Common myeloid progenitor, CD34-positive (primary cell): ENCODE measurements at regions not wholly inside any gene's neighbourhood (a gene's known extent, or its start where the extent isn't known, plus 50 kb on each side); places are given as distances from the start of the nearest gene placed in this dataset.

Experiments used
- CTCF ChIA-PET: fragments of 350-600 bp; sonication (Branson Sonifier 250); formaldehyde crosslinking; loops from one replicate; lab custom pipeline; 2021; ENCODE audit warnings: antibody characterized with exemption; lab: Charles Lee
- POLR2A ChIA-PET: fragments of 350-600 bp; sonication (Branson Sonifier 250); formaldehyde crosslinking; loops from one replicate; lab custom pipeline; 2021; ENCODE audit warnings: antibody characterized with exemption; lab: Charles Lee
- DNase-seq, 3 donors: peaks; one replicate each; pipeline versions ENCODE4 v3.0.0 to v3.0.0-alpha.2; 2013
- H3K27ac ChIP-seq, 2 experiments: 1 replicate in 1 of 2; 2 replicates in 1 of 2; pipeline ENCODE4 v1.7.0; 2013; ENCODE audit warnings: inconsistent platforms in 2 of 2, low read length in 2 of 2, mild to moderate bottlenecking in 2 of 2, low read depth in 1 of 2, moderate library complexity in 1 of 2; ENCODE audit not compliant: severe bottlenecking in 2 of 2, insufficient read depth in 1 of 2, poor library complexity in 1 of 2
- H3K27me3 ChIP-seq, 5 experiments: replicated peaks in 2 of 5; 1 replicate in 3 of 5; 2 replicates in 2 of 5; pipeline versions ENCODE4 v1.6.1 to v1.7.0; 2013; ENCODE audit warnings: low read length in 4 of 5, mild to moderate bottlenecking in 2 of 5, moderate library complexity in 2 of 5, inconsistent platforms in 1 of 5; ENCODE audit not compliant: insufficient read depth in 5 of 5, control insufficient read depth in 4 of 5
- H3K36me3 ChIP-seq, 4 experiments: 1 replicate in 2 of 4; 2 replicates in 2 of 4; pipeline versions ENCODE4 v1.6.1 to v1.7.0; 2013; ENCODE audit warnings: low read length in 3 of 4, control low read depth in 1 of 4, mild to moderate bottlenecking in 1 of 4; ENCODE audit not compliant: control insufficient read depth in 4 of 4, insufficient read depth in 4 of 4
- H3K4me1 ChIP-seq, 4 experiments: 1 replicate in 3 of 4; 2 replicates in 1 of 4; pipeline versions ENCODE4 v1.6.1 to v1.7.1; 2013; ENCODE audit warnings: low read length in 3 of 4, mild to moderate bottlenecking in 3 of 4, control low read depth in 1 of 4, inconsistent platforms in 1 of 4, moderate library complexity in 1 of 4; ENCODE audit not compliant: control insufficient read depth in 4 of 4, insufficient read depth in 4 of 4; ENCODE audit errors: control extremely low read depth in 1 of 4
- H3K4me3 ChIP-seq, 7 experiments: 1 replicate in 4 of 7; 2 replicates in 3 of 7; pipeline versions ENCODE4 v1.5.1 to v1.7.0; 2013; ENCODE audit warnings: mild to moderate bottlenecking in 7 of 7, low read length in 6 of 7, moderate library complexity in 6 of 7, inconsistent platforms in 2 of 7, low read depth in 2 of 7, control low read depth in 1 of 7; ENCODE audit not compliant: insufficient read depth in 4 of 7, control insufficient read depth in 1 of 7; ENCODE audit errors: extremely low read depth in 1 of 7
- H3K9me3 ChIP-seq, 5 experiments: 1 replicate in 4 of 5; 2 replicates in 1 of 5; pipeline versions ENCODE4 v1.6.1 to v1.7.1; 2013; ENCODE audit warnings: low read length in 4 of 5, mild to moderate bottlenecking in 2 of 5, inconsistent platforms in 1 of 5, low read depth in 1 of 5, moderate library complexity in 1 of 5; ENCODE audit not compliant: control insufficient read depth in 4 of 5, insufficient read depth in 2 of 5; ENCODE audit errors: control extremely low read depth in 1 of 5
- WGBS: methylation state at CpG from one replicate; pipeline ENCODE4 v1.1.5; 2013; ENCODE audit not compliant: insufficient coverage; 5-methylcytosine and 5-hydroxymethylcytosine counted together

- no peaks in the 10 kb centered on the region for H3K27me3 ChIP-seq
- H3K4me1 ChIP-seq, result no peaks in the 10 kb centered on the region
- DNase-seq, result no peak
- CTCF ChIA-PET, result interaction anchor here (0.7 to 1.0 kb wide), 2 partner anchors 11 to 29 kb away, joined by 3 read pairs; no protein-coding TSS in a partner anchor
- no peaks in the 10 kb centered on the region for H3K9me3 ChIP-seq
- POLR2A ChIA-PET, result no interaction called here
- H3K4me3 ChIP-seq, result no peak overlapping the region
- WGBS, result 98% methylated on average over 4 of the region's 6 CpGs
- H3K36me3 ChIP-seq, result no peaks in the 10 kb centered on the region
- no peak overlapping the region for H3K27ac ChIP-seq
These were observed 882.5 kb downstream of the SLC4A3 start for GRCh38 chr2:220509966-220510365.

DNA sequence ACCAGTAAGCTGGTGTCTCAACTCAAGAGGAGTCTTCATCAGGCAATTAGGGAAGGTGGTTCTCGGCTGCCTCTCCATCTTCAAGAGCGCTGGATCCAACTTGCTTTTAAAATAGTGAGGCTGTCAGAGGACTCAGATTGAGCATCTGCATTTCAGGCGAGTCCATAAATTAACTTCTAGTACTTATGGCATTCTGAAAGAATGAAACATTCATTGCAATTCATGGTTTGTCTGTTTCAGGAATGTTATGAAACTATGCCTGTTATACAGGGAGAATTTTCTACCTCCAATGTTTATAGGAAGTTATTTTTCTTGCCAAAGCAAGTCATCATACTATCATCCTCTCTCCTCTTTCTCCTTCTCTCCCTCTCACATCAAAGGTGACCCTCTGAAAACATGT, 883.2 kb downstream of the SLC4A3 start:
- Histone ChIP-seq H3K9me3 (no peaks in the 10 kb centered on the region), H3K4me3 (no peak overlapping the region), H3K27ac (no peak overlapping the region), H3K4me1 (no peaks in the 10 kb centered on the region), H3K27me3 (no peaks in the 10 kb centered on the region), H3K36me3 (no peaks in the 10 kb centered on the region)
- CTCF ChIA-PET, result no interaction called here
- 100% methylated on average over 2 of the region's 3 CpGs for WGBS
- DNase-seq, result no peak
- POLR2A ChIA-PET, result no interaction called here

DNA sequence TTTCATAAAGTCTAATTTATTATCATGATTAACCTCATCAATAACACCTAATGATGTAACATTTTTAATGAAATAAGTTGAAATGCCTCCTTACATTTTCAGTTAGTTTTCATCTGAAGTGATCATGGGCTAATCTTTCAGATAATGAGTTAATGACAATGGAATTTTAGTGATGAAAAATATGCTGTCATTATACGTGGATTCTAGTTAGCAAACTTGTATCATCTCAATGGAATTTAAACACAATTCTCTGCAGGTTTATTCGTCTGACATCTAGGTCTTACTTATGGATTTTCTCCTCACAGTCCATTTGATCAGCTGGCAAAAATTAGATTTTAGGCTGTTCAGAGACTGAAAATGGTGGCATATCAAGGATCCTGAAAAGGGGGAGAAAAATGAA, 885.0 kb downstream of the SLC4A3 start:
- Histone ChIP-seq H3K27ac (no peak overlapping the region), H3K27me3 (no peaks in the 10 kb centered on the region), H3K4me3 (no peak overlapping the region), H3K4me1 (no peaks in the 10 kb centered on the region), H3K9me3 (no peaks in the 10 kb centered on the region), H3K36me3 (no peaks in the 10 kb centered on the region)
- no peak for DNase-seq
- ChIA-PET POLR2A (no interaction called here), CTCF (no interaction called here)
- WGBS, result 90% methylated on average over 2 of the region's 2 CpGs

- ChIA-PET POLR2A (no interaction called here), CTCF (interaction anchor here (0.6 kb wide), 2 partner anchors 20 to 1334 kb away, joined by 3 read pairs; no protein-coding TSS in a partner anchor)
- Histone ChIP-seq H3K27me3 (no peaks in the 10 kb centered on the region), H3K36me3 (no peaks in the 10 kb centered on the region), H3K4me3 (no peak overlapping the region), H3K4me1 (no peaks in the 10 kb centered on the region), H3K9me3 (no peaks in the 10 kb centered on the region), H3K27ac (no peak overlapping the region)
- DNase-seq, result no peak
- 83% methylated on average over 1 of the region's 2 CpGs for WGBS
These were observed 886.3 kb downstream of the SLC4A3 start for GRCh38 chr2:220513573-220514288.

DNA sequence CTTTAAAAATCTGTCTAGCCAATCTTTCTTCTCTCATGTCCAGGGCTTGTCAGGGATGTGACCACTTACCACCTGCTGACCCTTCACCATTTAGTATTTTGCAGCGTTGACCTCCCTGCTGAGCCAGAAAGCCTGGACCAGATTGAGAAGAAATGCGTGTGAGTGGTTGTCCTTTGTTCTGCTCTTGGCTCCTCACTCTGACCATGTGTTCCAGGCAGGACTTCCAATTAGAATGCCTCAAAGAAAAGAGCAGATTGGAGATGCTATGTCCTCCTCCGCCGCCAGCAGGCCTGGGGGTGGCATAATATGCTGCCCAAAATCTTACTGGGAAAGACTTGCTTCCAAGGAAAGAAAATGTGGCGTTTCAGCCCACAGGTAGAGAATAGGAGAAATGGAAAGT, 894.1 kb downstream of the SLC4A3 start:
- Histone ChIP-seq H3K36me3 (no peaks in the 10 kb centered on the region), H3K9me3 (no peaks in the 10 kb centered on the region), H3K27ac (no peak overlapping the region), H3K4me1 (no peaks in the 10 kb centered on the region), H3K4me3 (no peak overlapping the region), H3K27me3 (no peaks in the 10 kb centered on the region)
- DNase-seq, result no peak
- ChIA-PET CTCF (no interaction called here), POLR2A (no interaction called here)
- 98% methylated on average over 5 of the region's 5 CpGs for WGBS

DNA sequence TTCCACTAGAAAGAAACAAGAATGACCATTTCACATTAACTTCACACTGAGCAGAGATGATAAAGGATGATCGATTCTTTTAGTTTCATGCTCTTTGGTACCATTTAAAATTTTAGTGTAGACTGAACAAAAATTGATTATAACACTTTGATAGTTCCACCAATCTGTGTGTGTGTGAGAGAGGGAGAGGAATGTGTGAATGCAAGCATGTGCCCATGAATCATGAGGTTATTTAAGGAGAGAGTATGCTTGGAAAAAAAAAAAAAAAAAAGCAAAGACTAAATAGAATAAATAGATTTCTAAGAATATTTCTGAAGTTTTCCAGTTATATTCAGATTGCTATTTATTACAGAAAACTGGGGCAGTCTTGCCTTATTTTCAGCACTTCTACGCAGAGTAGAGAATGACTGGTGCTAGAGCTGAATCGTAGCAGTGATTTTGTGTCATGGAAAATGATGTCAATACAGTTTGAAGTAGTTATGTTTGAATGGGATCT, 900.8 kb downstream of the SLC4A3 start:
- Histone ChIP-seq H3K27ac (no peak overlapping the region), H3K4me3 (no peak overlapping the region), H3K9me3 (peaks cover 0 to 5% (median 0%) of the 10 kb centered on the region in 5 experiments), H3K36me3 (no peaks in the 10 kb centered on the region), H3K4me1 (no peaks in the 10 kb centered on the region), H3K27me3 (no peaks in the 10 kb centered on the region)
- ChIA-PET CTCF (no interaction called here), POLR2A (no interaction called here)
- no peak for DNase-seq
- no CpG with 5 or more reads among the region's 3 CpGs for WGBS

GRCh38 chr2:220531216-220531615, 903.8 kb downstream of the SLC4A3 start:
- POLR2A ChIA-PET, result no interaction called here
- no peaks in the 10 kb centered on the region for H3K4me1 ChIP-seq
- 100% methylated on average over 1 of the region's 1 CpG for WGBS
- no peak overlapping the region for H3K4me3 ChIP-seq
- DNase-seq, result no peak
- no peak overlapping the region for H3K27ac ChIP-seq
- no peaks in the 10 kb centered on the region for H3K36me3 ChIP-seq
- CTCF ChIA-PET, result no interaction called here
- no peaks in the 10 kb centered on the region for H3K27me3 ChIP-seq
- peaks cover 0 to 8% (median 2%) of the 10 kb centered on the region in 5 experiments for H3K9me3 ChIP-seq
